ENCODE measurements at regions not wholly inside any gene's neighbourhood (a gene's known extent, or its start where the extent isn't known, plus 50 kb on each side); places are given as distances from the start of the nearest gene placed in this dataset.

DNA sequence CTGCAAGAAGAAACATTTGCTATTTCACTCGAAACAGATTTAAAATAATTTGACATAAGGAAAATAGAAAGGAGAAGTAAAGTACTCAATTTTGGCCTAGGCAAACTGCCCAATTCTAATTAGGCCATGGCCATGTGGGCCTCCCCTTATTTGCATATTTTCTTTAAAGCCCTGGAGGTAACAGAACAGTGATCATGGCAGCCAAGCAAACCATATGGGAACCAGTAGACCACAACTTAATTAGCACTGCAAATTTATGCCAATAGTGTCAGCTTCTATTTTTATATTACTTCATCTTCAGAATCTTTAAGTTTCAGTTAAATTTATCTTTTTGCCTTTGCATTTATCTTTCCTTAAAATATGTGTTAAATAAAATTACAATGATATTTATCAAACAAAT is 63.3 kb upstream of the THSD7A start:
- no peak for DNase-seq

DNA sequence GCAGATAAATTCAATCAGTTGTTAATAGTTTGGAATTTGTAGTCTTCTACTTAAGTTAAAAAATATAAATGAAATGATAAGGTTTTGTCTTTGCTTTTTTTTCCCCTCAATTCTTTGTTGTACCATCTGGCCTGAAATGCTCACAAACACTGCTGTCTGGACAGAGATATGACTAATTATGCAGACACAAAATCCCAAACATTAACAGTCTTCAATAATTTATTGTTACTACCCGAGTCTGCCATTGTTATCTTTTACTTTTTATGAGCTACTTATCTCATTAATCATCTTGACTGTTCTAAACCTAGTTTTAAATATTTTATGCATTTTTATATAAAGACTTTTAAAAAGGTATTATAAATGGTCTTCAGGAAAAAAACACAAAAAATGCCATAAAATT is 64.7 kb upstream of the THSD7A start:
- no peak for DNase-seq

DNA sequence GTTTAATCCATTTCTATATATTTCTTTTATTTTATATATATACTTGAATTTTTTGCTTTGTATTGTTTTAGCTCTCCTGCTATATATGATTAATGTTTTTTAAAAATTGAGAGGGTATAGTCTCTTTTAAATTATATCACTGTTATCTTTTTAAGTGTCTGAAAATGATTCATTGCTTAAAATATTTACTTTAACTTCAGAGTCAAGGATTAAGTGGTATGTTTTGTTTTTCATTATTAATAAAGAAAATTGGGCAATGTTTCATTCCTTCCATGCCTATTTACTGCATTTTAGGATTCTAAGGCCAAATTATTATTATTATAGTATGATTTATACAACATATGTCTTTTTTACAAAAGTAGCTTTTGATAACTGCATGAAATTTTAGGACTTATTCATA is 67.2 kb upstream of the THSD7A start:
- no peak for DNase-seq

- no peak for DNase-seq
Measured at GRCh38 chr7:11910253-11910652, 78.3 kb upstream of the THSD7A start.

DNA sequence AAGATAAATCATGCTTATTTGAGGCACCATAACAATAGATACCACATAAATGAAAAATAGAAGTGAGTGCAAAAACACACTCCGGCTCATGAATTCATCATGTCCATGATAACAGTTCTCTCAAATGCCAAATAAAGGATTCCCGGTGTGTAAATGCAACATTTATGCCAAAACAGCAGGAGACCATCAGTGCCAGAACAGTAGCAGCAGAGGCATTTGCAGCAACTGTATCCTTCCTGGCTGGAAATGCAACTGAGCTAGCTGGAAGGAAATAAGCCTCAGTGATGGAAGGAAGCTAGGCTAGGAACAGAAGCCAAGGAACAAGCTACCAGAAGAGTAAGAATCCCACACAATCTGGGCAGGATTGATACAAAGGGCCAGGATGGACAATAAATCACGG is 79.9 kb upstream of the THSD7A start:
- no peak for DNase-seq

DNA sequence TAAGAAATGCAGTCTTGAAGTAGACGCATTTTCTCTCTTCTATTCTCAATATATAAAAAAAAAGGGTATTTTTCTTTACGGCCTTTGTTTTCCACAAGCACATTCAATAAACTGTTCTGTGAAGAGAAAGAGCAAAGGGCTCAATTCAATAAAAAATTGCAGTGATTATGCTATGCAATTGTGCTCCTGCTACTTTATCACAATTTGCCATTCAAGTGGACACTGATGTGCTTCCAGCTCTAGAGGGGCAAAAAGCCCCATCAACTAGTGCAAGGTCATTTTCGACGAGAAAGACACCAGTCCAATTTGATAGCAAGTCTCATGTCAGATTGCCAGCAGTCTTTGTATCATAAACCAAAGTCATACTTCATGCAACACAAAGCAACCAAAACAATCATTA is 82.6 kb upstream of the THSD7A start:
- DNase-seq, result no peak

- DNase-seq, result no peak
Measured at GRCh38 chr7:11923376-11923930, 91.5 kb upstream of the THSD7A start.

DNA sequence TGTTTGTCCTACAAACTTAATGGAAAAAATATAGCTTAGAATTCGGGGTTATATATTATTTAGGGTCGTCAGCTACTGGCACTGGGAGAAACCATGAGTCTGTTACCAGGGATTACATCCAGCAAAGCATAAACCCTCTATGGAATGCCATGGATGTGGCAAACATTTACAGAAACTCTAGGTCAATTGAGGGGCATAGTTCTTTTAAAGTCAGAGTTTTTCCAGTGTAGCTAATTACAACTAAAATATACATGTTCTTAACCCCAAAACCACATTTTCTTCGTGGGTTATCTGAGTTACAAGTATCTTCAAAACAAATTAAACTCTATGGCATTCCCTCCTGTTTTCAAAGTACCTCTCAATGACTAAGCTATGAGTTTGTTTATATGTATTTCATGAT is 99.3 kb upstream of the THSD7A start:
- no peak for DNase-seq

- DNase-seq, result no peak
Measured at GRCh38 chr7:11934796-11935195, 102.8 kb upstream of the THSD7A start.

- DNase-seq, result no peak
Measured at GRCh38 chr7:11935905-11936304, 103.9 kb upstream of the THSD7A start.

- no peak for DNase-seq
Measured at GRCh38 chr7:11946794-11947193, 114.8 kb upstream of the THSD7A start.

DNA sequence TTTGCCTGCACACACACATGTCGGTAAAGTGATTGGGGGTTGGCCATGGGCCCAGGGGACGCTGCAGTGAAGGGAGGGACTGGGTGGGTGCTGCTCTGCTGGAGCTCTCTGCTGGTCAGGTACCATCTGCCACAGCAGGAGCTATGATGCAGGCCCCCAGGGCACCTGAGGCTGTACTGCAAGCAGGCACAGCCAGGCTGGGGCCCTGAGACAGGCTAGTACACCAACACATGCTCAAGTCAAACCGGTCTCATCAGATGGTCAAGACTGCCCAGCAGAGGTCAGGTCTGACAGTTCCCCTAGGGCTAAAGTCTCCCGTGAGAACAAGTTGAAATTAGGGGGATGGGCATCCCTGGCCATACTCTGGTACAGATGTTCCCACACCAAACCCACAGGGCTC is 118.3 kb upstream of the THSD7A start:
- DNase-seq, result no peak

GRCh38 chr7:11950942-11951341 is 118.9 kb upstream of the THSD7A start:
- no peak for DNase-seq

GRCh38 chr7:11951909-11952308 is 119.9 kb upstream of the THSD7A start:
- DNase-seq, result no peak

- no peak for DNase-seq
Measured at GRCh38 chr7:11952972-11953371, 121.0 kb upstream of the THSD7A start.

DNA sequence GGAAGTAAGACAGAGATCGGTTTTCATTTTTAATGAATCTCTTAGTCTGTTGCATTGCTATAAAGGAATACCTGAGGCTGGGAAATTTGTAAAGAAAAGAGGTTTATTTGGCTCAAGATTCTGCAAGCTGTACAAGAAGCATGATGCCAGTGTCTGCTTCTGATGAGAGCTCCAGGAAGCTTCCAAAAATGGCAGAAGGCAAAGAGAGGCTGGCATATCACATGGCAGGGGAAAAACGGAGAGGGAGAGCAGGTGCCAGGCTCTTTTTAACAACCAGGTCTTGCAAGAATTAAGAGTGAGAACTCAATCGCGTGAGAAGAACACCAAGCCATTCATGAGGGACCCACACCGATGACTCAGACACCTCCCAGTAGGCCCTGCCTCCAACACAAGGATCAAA is 125.0 kb upstream of the THSD7A start:
- DNase-seq, result no peak

- no peak for DNase-seq
Measured at GRCh38 chr7:11957956-11958355, 126.0 kb upstream of the THSD7A start.

DNA sequence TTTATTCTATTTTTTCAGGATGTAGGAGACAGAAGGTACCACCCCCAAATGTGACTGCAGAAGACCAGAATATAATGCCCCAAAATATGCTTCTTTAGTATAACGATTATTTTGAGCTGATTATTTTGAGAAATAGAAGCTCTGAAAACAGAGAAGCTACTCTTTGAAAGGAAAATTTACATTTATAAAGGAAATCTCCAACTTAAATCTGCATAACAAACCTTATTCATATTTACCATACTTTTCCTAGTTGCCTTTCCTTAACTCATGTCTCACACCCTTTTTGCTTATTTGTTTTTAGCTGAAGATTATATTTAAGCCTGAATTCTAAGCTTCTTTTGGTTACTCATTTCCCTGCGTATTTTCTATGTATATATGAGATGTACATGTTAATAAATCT is 127.1 kb upstream of the THSD7A start:
- DNase-seq, result no peak

- no peak for DNase-seq
Measured at GRCh38 chr7:11960621-11961020, 128.6 kb upstream of the THSD7A start.

GRCh38 chr7:11969643-11970042 is 137.6 kb upstream of the THSD7A start:
- no peak for DNase-seq

DNA sequence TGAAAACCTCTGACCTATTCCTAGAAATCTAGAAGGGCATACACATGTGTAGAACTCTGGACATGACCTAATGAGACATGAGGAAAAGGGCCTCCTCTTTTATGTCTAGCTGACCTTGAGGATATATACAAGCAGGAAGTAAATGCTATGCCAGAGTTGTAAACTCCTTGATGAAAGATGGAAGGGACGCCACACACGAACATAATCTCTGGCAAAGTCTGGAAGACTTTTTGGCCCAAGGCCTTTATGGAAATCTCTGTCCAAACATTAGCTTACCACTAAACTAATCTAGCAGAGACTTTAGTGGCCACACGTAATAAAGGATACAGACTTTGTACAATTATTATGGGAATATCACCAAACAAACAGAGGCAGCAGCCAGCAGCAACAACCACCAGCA is 138.1 kb upstream of the THSD7A start:
- no peak for DNase-seq

GRCh38 chr7:11985376-11985775 is 153.4 kb upstream of the THSD7A start:
- no peak for DNase-seq

DNA sequence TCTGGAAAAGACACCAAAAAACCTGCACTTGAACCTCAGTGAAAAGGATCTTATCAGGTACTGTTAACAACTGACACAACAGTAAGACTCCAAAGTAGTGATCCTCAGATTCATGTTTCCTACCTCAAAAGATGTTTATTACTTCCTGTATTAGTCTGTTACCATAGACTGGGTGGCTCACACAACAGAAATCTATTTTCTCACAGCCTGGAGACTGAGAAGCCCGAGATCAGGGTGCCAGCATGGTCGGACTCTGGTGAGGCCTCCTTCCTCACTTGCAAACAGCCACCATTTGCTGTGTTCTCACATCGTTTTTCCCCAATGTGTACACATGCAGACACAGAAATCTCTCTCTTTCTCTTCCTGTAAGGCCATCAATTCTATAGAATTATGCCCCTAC is 154.0 kb upstream of the THSD7A start:
- no peak for DNase-seq

GRCh38 chr7:11988186-11988585 is 156.2 kb upstream of the THSD7A start:
- DNase-seq, result no peak

GRCh38 chr7:12002428-12002827 is 170.4 kb upstream of the THSD7A start:
- no peak for DNase-seq

DNA sequence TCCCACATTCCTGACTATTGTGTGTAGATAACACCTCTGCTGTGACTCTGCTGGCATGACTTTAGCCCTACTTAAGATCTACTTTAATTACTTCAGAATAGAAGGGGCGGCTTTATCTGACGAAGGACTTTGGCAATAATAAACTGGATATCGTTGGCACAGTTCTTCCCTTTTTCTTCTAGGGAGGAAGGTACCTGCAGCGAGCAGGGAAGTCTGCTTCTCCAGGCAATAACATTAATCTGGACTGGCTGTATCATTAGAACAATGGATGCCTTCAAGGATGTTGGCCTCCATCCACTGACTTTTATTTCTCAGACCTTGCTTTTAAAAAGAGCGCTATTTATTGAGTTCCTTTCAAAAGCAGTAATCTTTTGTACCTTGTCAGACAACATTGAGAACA is 172.6 kb upstream of the THSD7A start:
- no peak for DNase-seq

All from inflammatory macrophage (primary cell).